Mesodermal cell (in vitro differentiated cells): ENCODE measurements at regions not wholly inside any gene's neighbourhood (a gene's known extent, or its start where the extent isn't known, plus 50 kb on each side); places are given as distances from the start of the nearest gene placed in this dataset.
A peak's percentile ranks its signal among the peaks of the same experiment; 100 is the strongest.

Experiments used
- H3K27ac ChIP-seq: 2 replicates; pipeline ENCODE4 v1.7.0; 2013; ENCODE audit warnings: mild to moderate bottlenecking, low read depth, low read length, moderate library complexity; ENCODE audit not compliant: severe bottlenecking
- H3K36me3 ChIP-seq: 2 replicates; pipeline ENCODE4 v1.7.1; 2013; ENCODE audit warnings: mild to moderate bottlenecking, low read length, moderate library complexity; ENCODE audit not compliant: control insufficient read depth, insufficient read depth
- H3K4me1 ChIP-seq: one replicate; pipeline ENCODE4 v1.7.1; 2013; ENCODE audit warnings: mild to moderate bottlenecking, low read length; ENCODE audit not compliant: insufficient read depth, control insufficient read depth, poor library complexity, severe bottlenecking
- H3K4me3 ChIP-seq: 2 replicates; pipeline ENCODE4 v1.7.0; 2013; ENCODE audit warnings: low read length, control low read depth, mild to moderate bottlenecking; ENCODE audit not compliant: insufficient read depth, poor library complexity, severe bottlenecking; ENCODE audit errors: extremely low read depth
- H3K9me3 ChIP-seq: 2 replicates; pipeline ENCODE4 v1.7.1; 2013; ENCODE audit warnings: mild to moderate bottlenecking, low read length, moderate library complexity; ENCODE audit not compliant: control insufficient read depth
- WGBS, 2 experiments: methylation state at CpG; one replicate each; pipeline ENCODE4 v1.1.5; 2013; ENCODE audit warnings: missing lambda C conversion rate in 2 of 2; ENCODE audit not compliant: insufficient coverage in 2 of 2; 5-methylcytosine and 5-hydroxymethylcytosine counted together

DNA sequence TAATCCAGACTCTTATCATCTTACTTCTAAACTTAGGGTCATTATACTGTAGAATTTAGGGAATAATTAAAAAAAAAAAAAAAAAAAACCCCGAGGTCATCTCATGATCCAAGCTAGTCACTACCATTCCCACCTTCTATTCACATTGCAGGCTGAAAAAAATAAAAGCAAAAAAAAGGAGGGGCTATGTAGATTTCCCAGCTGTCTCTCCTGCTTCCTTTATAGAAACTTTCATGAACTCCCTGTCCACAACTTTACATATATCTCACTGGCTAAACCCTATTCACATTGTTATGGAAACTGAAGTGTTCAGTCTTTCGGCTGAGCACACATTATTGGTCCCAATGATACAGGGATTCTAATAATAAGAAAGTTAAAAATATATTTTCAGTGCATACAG, 156.2 kb upstream of the TP63 start:
- no CpG with 5 or more reads among the region's 2 CpGs for WGBS, 2 experiments
- Histone ChIP-seq H3K9me3 (no peaks in the 10 kb centered on the region), H3K27ac (no peak overlapping the region), H3K4me1 (no peaks in the 10 kb centered on the region), H3K4me3 (no peak overlapping the region), H3K36me3 (no peaks in the 10 kb centered on the region)

- Histone ChIP-seq H3K4me3 (no peak overlapping the region), H3K9me3 (no peaks in the 10 kb centered on the region), H3K27ac (no peak overlapping the region), H3K36me3 (no peaks in the 10 kb centered on the region), H3K4me1 (no peaks in the 10 kb centered on the region)
- 81 to 92% methylated on average over 3 to 4 of the region's 5 CpGs for WGBS, 2 experiments
These were observed 153.6 kb upstream of the TP63 start for GRCh38 chr3:189477614-189478013.

DNA sequence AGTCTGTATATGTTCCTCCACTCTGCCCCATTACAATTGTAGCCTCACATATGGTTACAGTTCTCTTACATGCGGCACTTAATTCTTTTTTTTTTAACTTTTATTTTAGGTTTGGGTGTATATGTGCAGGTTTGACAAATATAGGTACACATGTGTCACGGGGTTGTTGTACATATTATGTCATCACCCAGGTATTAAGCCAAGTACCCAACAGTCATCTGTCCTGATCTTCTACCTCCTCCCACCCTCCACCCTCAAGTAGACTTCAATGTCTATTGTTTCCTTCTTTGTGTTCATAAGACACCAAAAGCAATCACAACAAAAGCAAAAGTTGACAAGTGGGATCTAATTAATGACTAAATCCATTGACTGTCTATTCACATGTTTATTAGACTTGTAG, 144.6 kb upstream of the TP63 start:
- Histone ChIP-seq H3K4me1 (peaks cover 5% of the 10 kb centered on the region), H3K36me3 (no peaks in the 10 kb centered on the region), H3K9me3 (no peaks in the 10 kb centered on the region), H3K4me3 (no peak overlapping the region), H3K27ac (no peak overlapping the region)
- WGBS, 2 experiments: no CpG with 5 or more reads among the region's 2 CpGs

DNA sequence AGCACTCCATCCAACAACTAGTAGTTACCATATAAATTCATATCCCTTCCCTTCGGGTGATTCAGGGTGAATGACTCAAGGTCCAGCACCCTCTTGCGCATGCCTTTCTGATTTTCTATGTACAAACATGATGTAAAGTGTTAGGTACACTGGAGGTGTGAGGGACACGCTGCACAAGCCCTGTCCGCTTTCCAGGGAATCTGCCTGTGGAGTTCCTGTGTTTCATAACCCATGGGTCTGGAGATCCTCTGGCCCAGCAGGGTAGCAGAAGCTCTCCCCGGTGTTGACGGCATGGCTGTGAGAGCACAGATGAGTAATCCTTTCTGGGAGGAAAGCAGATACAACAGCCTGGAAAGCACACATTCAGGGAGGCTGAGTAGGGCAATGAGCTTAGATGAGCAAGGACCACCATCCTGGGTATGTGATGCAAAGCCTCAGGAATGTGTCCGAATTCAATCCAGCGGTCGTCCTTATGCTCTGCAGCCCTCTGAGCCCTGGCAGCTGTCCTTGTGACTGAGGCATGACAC, 142.9 kb upstream of the TP63 start:
- Histone ChIP-seq H3K4me3 (no peak overlapping the region), H3K36me3 (no peaks in the 10 kb centered on the region), H3K27ac (peak overlapping the region; percentile 50), H3K4me1 (peaks cover 5% of the 10 kb centered on the region), H3K9me3 (no peaks in the 10 kb centered on the region)
- WGBS, 2 experiments: 54 to 67% methylated on average over 7 of the region's 9 CpGs

- H3K36me3 ChIP-seq: no peaks in the 10 kb centered on the region
- H3K27ac ChIP-seq: no peak overlapping the region
- no peaks in the 10 kb centered on the region for H3K9me3 ChIP-seq
- H3K4me1 ChIP-seq: peaks cover 5% of the 10 kb centered on the region
- no peak overlapping the region for H3K4me3 ChIP-seq
- WGBS, 2 experiments: no CpG with 5 or more reads among the region's 1 CpG
These were observed 140.9 kb upstream of the TP63 start for GRCh38 chr3:189490337-189490736.

DNA sequence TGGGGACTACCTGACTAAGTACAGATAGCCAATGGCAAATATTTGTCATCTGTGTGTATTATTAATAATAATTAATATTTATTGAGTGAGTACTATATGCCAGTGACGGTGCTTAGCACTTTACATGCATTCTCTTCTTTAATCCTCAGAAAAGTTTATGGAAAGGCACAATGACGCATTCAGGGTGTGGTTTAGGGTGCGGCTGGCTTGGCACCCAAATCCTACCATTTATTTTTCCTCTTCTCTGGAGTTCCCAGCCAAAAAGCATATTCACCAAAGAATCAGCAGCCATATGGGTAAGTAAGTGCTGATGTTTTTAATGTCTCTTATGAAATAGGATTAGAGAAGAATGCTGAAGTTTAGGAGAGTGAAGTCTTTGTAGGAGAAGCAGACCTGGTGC, 140.4 kb upstream of the TP63 start:
- Histone ChIP-seq H3K36me3 (no peaks in the 10 kb centered on the region), H3K9me3 (no peaks in the 10 kb centered on the region), H3K4me1 (peaks cover 5% of the 10 kb centered on the region), H3K4me3 (no peak overlapping the region), H3K27ac (no peak overlapping the region)
- WGBS, 2 experiments: no CpG with 5 or more reads among the region's 3 CpGs

DNA sequence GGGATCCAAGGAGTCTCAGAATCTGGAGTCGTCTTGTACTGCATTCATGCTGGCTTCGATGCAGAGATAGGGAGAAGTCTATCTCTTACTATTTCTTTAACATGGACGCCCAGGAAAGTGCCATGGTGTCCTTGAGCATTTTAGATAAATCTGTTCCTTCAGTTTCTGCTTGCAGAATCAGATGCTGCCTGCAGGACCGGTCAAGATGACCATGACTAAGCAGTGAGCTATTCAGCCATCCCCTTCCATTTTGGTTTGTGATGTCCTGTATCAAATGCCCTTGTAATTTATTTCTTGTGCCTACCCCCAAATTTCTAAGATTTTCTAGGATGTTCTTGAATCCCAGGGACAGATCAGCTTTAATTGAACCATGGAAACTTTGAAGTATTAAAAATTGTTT, 139.4 kb upstream of the TP63 start:
- Histone ChIP-seq H3K9me3 (no peaks in the 10 kb centered on the region), H3K36me3 (no peaks in the 10 kb centered on the region), H3K27ac (no peak overlapping the region), H3K4me3 (no peak overlapping the region), H3K4me1 (peaks cover 5% of the 10 kb centered on the region)
- 88% methylated on average over 3 of the region's 4 CpGs for WGBS, 2 experiments

DNA sequence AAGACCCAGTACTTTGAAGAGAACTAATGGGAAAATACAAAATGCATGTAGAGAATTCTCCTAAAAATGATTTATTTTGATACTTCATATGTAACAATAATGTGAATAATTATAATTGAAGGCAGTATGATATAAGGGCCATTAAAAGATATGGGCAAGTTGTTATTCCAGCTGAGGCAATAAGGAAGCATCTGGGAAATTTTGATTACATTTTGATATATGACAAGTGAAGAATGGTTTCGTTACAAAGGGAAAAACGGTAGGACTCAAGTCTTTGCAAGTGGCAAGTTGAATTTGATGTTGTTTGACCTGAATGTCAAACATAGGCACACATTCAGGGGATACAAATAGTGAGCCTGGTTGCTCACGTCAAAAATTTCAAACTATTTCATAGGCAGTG, 137.9 kb upstream of the TP63 start:
- H3K9me3 ChIP-seq: no peaks in the 10 kb centered on the region
- no peak overlapping the region for H3K4me3 ChIP-seq
- WGBS, 2 experiments: 95 to 97% methylated on average over 2 to 3 of the region's 3 CpGs
- peaks cover 5% of the 10 kb centered on the region for H3K4me1 ChIP-seq
- no peaks in the 10 kb centered on the region for H3K36me3 ChIP-seq
- no peak overlapping the region for H3K27ac ChIP-seq

- H3K9me3 ChIP-seq: no peaks in the 10 kb centered on the region
- H3K4me1 ChIP-seq: no peaks in the 10 kb centered on the region
- no peak overlapping the region for H3K27ac ChIP-seq
- no peaks in the 10 kb centered on the region for H3K36me3 ChIP-seq
- H3K4me3 ChIP-seq: no peak overlapping the region
- WGBS, 2 experiments: no CpG with 5 or more reads among the region's 1 CpG
These were observed 136.6 kb upstream of the TP63 start for GRCh38 chr3:189494632-189495031.

GRCh38 chr3:189496375-189497138, 134.6 kb upstream of the TP63 start:
- no peak overlapping the region for H3K27ac ChIP-seq
- WGBS, 2 experiments: 90% methylated on average over 3 of the region's 6 CpGs; no CpG with 5 or more reads in 1 of the 2 experiments
- no peaks in the 10 kb centered on the region for H3K4me1 ChIP-seq
- no peaks in the 10 kb centered on the region for H3K36me3 ChIP-seq
- H3K4me3 ChIP-seq: no peak overlapping the region
- no peaks in the 10 kb centered on the region for H3K9me3 ChIP-seq

GRCh38 chr3:189498995-189499704, 132.0 kb upstream of the TP63 start:
- H3K9me3 ChIP-seq: no peaks in the 10 kb centered on the region
- no peaks in the 10 kb centered on the region for H3K4me1 ChIP-seq
- H3K4me3 ChIP-seq: no peak overlapping the region
- no peak overlapping the region for H3K27ac ChIP-seq
- no peaks in the 10 kb centered on the region for H3K36me3 ChIP-seq
- WGBS, 2 experiments: 93 to 100% methylated on average over 1 to 2 of the region's 4 CpGs
